Mucosa of gallbladder (tissue), 1 donor: ENCODE measurements at regions not wholly inside any gene's neighbourhood (a gene's known extent, or its start where the extent isn't known, plus 50 kb on each side); places are given as distances from the start of the nearest gene placed in this dataset.

ENCODE experiments used
- DNase-seq: peaks from one replicate; pipeline ENCODE4 v3.0.0-alpha.2; 2020; ENCODE audit warnings: low spot score
- donor health status: DM: no; HTN: no; CAD: no.

DNA sequence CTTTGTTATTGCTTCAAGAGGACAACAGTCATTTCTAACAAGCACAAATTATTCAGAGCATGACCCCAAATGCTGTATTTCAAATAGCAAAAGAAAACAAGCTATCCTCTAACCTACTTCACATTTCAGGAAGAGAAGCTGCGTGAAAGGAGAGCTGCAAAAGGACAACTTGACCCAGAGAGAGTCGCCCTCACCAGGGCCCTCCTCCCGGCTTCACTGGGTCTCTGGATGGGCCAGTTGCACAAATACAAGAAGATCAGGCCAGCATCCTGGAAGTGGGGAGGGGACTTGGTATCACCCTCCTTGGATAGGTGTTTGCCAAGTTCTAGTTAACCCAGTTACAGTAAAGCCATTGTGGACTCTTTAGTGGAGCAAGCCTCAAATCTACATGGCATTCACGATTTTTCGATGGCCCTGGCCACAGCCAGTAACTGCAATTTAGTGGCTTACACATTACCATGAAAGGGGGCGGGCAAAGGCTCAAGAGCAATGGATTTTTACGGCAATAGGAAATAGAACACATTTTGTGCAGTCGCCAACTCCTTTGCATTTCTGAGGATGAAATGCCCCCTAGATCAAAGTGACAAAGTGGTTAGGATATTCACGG, 166.9 kb upstream of the DIO2 start:
- DNase-seq = no peak

DNA sequence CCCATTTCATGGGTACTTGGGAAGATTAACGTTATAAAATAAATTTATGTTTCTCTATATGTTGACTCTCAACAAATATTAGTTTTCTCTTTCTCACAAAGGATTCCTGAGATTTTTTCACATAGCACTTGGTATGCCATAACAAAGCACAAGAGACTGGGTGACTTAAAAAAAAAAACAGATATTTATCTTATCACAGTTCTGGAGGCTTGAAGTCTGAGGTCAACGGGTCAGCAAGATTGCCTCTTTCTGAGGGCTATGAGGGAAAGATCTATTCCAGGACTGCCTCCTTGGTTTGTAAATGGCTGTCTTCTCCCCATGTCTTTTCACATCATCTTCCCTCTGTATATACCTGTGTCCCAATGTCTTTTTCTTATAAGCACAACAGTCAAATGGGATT, 153.5 kb upstream of the DIO2 start:
- DNase-seq = no peak

DNA sequence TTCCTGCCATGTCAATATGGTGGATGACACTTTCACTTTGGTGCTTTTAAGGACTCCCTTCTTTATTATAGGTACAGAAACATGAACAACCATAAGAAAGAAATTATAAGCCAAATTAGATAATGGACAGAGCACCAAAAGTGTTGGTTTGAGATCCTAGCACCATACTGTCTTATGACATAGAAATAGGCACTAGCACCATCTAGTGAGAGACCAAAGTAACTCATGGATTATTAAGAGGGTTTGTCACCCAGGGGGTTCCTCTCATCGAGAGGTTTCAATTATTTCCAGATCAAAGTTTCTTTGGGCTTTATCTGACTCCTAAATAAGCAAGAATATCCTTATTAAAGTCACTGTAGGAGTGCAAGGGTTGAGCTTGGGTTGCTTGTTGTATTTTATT, 153.0 kb upstream of the DIO2 start:
- no peak for DNase-seq

DNA sequence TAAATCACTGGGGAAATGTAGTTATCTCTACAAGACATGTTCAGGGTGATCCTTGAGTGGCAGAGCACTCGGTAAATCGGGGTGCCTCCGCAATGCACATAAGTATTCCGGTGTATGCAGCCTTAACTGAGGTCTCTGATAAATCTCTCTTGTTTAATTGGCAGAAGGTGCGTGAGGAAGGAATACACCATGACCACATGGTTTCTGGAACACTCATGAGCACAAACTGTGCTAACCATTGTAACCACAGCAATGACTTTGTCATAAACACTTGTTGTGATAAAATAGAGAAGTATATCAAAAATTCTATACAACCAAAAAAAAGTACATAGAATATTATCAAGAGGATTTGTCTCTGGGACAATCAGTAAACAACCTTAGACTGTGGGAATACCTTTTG, 146.8 kb upstream of the DIO2 start:
- DNase-seq = no peak

DNA sequence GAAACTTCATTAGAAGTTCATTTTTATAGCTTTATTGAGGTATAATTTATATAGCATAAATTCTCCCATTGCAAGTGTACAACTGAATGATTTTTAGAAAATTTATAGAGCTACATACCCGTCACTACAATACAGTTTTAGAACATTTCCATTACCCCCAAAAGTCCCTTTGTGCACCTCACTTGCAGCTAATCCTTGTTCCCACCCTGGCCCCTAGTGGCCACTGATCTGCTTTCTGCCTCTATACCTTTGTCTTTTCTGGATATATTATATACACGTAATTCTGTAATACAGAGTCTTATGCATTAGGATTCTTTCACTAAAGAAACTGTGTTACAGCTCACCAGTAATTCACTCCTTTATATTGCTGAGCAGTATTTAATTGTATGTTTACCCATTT, 145.1 kb upstream of the DIO2 start:
- DNase-seq = no peak

DNA sequence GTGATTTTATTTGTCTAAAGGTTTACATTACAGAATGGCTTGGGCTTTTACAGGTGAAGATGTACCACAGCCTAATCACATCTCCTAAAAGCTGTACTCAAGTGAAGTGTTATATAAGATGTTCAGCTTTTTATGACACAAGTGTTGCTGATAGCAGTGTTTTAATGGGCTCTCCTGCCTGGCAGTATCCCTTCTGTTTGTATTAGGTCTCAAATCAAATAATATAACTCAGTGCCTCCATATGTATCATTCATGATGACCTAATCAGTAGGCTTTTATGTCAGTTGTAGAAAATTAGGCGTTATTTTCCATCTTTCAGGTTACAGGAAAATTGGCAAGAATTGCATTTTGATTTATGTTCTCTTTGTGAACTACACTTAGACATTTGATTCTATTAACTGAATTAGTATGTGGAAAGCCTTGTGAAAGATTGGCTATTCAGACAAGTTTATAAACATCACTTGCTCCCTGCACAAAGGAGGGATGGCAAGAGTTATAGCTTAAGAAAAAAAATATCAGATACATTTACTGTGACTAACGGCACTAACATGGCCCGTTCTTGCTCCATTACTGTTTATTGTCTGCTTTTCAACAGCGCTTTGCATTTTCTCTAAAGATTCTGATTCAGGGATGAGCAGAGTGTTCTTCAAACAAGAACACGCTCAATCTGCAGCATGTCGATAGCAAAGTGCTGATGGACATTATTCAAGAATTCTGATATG, 143.7 kb upstream of the DIO2 start:
- DNase-seq = no peak

DNA sequence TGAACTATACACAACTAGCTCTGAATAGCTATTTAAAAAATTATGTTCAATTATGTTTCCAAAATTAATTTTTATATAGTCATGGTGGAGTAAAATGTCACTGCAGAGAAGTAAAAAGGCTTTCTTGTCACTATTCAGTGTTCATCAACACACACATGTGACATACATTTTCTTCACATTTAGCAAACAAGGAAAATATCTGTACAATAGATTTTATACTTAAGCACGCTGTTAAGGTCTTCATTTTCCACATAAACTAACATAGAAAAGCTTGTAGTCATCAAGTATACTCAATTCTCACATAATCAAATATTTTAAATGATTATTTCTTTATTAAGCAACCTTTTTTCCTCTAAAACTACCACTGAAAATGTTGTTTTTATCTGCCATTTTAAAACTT, 141.2 kb upstream of the DIO2 start:
- DNase-seq = no peak

DNA sequence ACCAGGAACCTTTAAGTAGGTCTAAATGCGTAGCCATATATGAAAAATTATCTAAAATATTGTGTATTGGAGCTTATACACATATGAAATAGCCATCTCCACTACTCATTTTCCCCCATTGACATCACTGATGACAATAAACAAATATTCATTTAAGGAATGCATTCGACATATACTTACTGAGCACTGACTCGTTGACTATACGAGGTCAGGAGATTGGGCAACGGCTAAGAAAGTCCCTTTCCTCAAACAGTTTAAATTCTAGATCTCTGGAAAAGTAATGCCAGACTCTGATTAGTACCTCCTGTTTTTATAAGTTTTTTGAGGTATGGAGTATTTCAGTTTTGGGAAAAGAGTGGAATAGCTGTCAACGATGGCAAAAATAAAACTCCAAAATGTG, 139.4 kb upstream of the DIO2 start:
- DNase-seq = no peak

DNA sequence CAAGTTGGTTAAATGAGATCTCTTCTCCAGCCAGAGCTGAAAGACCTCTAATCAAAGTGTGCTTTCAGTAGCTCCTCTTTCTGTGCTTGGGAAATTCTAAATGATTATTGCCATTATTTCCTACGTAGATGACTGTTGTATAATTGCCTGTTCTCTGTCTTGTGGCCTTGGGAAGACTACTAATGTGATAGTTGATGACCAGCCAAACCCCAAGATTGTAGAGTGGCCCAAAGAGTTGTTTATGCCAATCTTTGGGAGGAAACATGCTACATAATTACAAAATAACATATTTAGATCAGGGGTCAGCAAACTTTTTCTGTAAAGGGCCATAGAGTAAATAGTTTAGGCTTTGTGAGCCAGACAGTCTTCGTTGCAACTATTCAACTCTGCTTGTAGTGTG, 135.1 kb upstream of the DIO2 start:
- DNase-seq = no peak

DNA sequence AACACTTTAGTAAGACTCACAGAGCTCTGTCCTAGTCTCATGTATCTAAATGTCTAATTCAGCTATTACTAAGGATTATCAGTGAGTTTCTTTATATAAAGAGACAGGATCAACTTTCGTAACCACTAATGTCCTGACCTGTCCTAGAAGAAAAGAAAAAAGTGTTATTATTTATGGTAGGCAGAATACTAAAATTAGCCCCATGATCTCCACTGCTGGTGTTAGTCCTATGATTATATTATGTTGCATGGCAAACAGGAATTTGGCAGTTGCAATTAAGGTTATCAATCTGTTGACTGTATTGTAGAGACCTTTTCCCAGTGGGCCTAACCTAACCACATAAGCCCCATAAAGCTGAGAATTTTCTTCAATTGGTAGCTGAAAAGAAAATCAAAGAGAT, 132.9 kb upstream of the DIO2 start:
- DNase-seq = no peak

DNA sequence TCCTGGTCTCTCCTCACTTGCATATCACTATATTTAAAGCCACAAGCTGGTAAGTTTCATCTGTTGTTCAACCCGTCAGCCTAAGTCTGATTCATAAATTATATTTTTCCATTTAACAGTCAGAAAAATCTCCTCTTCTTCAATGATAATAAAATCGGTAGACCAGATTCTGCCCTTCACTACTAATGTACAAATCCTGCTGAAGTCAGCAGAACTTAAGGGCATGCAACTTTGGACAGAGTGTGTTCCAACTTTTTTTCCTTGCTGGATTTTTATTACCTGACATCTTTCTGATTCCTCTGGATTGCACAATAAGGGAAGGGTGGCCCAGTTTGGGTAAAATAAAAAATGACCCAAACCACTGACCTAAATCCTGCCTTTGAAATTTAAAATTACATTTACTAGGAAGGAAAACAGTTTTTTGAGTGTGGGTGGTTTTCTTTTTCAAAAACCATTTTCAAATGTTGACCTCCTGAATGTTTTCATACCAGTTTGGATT, 125.4 kb upstream of the DIO2 start:
- no peak for DNase-seq

DNA sequence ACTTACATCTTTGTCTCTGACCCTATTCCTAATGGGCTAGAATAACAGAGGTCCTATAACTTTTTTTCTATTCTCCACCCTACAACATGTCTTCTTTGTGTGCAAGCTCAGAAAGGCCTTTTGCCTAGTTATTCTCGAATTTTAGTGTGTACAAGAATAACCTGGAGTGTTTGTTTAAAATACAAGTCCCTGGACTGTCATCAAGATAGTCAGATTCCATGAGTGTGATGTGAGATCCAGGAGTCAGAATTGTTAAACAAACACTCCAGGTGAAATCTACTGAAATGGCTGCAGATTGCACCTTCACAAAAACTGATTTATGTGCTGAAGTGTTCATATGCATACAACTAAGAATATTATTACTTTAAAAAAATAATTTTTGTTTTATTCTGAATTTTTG, 114.4 kb upstream of the DIO2 start:
- DNase-seq = no peak

DNA sequence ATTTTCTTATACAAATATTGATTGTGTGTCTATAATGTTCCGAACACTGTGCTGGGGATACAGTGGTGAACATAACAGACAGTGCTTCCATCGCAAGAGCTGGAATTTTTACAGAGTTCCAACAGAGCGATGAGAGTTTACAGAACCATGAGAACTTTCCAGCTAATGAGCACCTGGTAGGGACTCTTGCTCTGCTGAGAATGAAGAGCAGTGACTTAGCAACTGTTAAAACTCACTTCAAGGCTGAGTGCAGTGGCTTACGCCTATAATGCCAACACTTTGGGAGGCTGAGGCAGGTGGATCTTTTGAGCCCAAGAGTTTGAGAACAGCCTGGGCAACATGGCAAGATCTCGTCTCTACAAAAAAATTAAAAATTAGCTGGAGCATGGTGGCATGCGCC, 113.8 kb upstream of the DIO2 start:
- no peak for DNase-seq

DNA sequence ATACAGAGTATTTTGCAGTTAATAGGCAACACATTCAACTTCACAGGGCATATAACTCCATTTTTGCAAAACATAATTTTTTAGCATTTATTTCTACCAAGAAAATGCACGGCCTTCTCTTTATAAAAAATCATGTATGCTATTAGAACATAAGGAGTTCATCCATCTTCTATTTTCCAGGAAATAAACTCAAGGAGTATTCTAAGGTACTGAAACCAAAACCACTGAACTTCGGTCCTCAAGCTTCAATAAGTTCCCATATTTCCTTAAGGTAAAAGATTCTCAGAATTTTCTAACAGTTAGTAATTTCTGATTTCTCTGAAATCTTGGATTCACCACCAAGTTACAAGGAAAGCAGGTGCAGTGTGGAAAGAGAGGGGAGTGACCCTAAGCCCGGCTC, 113.3 kb upstream of the DIO2 start:
- no peak for DNase-seq

DNA sequence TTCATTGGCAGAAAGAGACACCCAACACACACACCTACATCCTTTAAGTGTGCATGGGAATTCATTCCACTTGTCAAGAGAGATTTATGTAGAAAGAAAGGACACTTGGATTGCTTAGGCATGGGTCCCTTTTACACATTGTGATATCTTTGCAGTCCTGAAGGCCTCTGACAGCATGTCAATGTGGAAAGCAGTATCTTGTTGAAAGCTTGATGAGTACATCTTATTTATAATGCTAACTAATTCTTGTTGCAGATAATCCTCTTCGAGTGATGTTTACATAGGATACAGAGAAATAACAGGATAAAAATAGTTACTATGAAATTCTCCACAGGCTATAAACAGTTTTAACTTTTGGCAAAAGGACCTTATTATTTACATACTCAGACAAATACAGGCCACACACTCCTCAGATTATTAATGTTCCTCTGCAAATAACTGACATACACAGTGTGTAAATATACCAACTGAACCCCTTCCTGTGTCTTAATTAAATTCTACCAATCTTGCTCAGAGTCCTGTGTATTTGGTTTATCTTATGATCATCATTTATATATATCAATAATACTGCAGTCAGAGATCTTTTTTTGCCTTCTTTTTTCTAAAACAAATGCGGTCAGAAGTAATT, 111.8 kb upstream of the DIO2 start:
- no peak for DNase-seq

DNA sequence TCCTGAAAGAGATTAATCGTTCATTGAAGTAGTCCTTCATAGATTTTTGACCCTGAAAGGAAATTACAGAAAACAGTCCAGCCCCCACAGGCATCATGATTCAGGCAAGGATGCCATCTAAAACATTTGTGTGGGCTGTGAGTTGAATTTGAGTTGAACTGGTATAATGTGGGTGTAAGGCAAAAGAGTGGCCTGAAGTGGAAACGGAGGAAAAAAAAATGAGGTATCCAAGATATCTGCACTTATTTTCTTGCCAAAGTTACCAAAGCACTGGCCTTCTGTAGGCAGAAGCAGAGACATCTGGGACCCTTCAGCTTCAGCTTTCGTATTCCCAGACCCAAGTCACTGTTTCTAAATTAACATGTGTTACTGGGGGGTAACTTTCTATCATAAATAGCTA, 105.1 kb upstream of the DIO2 start:
- DNase-seq = no peak

DNA sequence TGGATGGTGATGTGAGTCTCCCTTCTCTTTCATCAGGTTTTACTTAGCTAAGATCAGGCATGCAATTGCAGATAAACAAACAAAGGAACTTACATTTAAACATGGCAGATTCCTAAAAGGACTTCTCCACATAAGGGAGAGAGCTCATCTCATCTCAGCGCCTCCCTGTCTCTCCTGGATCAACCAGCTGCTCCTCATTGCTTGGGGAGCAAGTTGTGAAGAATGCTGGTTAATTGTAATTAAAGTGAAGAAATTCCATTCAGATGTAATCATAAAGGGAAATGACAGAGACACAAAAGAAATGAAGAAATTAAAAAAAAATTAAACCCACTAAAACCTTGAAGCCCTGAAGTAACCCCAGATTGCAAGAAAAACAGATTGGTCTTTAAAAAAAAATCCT, 104.4 kb upstream of the DIO2 start:
- no peak for DNase-seq

DNA sequence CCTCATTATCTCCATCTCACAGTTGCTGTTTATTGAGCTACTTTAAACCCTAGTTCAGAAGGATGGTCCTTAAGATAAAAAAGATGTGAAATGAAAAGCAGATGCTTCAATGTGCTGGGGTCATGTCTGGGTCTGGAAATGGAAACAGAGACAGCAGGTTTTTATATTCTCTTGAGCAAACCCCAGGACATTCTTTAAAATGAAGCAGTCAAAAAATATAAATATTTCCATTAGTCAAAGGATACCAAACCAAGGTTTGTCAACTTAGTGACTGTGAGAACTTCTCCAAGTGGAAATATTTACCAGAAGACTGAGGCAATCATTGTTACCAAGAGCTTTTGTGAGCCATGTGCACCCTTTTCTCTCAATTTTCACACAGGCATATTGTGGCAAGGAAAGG, 102.5 kb upstream of the DIO2 start:
- no peak for DNase-seq

DNA sequence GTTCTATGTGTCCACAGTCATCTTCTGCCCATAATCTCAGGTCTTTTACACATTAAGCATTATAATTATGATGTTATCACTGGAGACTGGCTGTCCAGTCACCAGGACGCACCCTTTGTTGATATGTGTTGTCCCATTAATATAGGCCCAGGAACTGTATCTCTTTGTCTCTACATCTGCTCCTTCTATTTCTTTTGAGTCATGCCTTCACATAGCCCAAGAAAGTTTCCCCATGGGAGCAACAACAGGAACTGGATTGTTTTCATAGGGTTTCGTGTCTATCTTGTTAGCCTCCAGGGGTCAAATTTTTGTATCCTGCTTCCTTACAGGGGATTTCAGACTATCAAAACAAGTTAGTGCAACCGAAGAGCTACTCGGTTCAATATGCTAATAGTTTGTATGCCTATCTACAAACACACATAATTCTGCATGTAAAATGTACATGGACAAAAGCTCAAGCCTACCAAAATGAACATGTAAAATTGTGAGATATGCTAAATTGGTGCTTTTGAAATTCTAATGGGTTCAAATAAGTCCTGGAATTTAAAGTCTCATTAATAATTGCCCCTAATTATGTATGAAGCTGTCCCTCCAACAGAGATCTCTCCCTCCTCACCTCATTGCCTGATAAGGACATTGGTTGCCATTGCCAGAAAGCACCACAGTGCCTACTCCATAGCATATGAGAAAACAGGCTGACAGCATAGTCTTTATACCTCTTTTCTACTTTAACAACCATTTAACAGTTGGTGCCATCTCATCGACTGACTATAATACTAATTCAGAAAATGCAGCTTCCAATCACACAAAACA, 99.8 kb upstream of the DIO2 start:
- DNase-seq = no peak

DNA sequence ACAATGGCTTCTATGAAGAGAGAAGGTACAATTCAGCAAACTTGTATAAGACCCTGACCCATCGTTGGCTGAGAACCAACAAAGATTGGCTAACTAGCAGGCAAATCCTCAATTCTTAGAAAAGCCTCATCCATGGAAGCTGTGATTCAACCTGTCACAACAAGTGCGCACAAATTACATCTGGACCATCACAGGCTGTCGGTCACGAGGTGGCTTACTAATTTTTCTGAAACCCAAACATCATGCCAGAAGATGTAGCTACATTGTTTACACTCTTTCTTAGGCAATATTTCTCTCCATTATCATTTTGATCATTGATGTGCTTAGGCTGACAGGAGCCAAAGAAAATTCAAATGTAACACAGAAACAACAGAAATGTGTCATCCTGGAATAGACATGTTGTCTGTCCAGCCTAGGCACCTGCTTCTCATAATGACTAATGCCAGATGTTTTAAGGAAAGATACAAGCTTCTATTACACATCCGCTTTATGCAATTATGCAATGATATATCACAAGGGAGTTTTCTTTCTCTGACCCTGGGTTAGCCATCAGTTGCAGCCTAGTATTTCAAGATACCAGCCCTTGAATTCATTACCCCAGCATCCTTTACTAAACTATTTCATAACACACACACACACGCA, 92.9 kb upstream of the DIO2 start:
- no peak for DNase-seq

DNA sequence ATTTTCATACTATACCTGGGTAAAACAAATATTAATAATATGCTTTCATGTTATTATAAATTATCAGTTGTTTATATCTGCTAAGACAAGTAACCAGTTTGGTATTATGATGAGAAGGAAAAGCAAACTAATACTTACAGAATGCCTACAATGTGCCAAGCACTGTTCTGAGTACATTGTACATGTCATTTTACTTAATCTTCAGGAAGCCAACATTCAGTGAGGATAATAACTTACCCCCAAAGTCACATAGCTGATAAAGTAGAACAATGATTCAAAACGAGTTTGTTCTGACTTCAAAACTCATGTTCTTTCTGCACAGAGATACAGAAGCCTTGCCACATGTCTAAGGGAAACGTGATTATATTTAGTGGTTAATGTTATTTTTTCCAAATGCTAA, 89.0 kb upstream of the DIO2 start:
- no peak for DNase-seq

DNA sequence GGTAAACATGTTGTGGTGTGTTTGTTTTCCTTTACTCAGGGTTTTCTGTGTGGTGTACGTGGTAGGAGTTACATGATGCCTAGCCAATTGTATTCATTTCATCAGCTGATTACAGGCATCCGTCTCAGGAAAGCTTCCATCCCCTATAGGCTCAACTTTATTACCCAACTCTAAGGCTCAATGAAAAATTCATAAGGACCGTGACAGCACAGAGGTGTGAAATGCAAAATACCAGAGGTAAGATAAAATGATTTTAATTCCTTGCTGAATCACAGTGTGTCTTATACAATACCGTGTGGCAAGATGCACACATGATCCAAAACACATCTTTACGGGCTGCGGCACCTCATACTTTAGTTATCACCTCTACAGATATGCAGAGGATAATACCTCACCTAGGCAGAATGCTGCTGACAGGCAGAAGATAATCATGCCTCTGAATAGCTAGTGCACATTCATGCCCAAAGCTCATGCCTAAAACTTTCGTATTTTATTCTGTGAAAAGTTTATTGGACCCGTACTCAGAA, 87.2 kb upstream of the DIO2 start:
- no peak for DNase-seq
